Activated CD4-positive, alpha-beta memory T cell treated with anti-CD3 and anti-CD28 coated beads, Interleukin-2, amount 10 ng/mL, durations not matched to agents 7 days and 5 days (primary cell): ENCODE measurements at regions not wholly inside any gene's neighbourhood (a gene's known extent, or its start where the extent isn't known, plus 50 kb on each side); places are given as distances from the start of the nearest gene placed in this dataset.
"Not testable (repeated sequence)": the region's sequence is repeated elsewhere in the genome, so short reads cannot be mapped to it uniquely, and the experiment has no call there.

Experiments used
- CTCF ChIA-PET: fragments of 350-600 bp; sonication (Branson Sonifier 250); formaldehyde crosslinking; loops from one replicate; lab custom pipeline; 2021; ENCODE audit warnings: antibody characterized with exemption, inconsistent platforms; lab: Charles Lee
- POLR2A ChIA-PET: fragments of 350-600 bp; sonication (Branson Sonifier 250); formaldehyde crosslinking; loops from one replicate; lab custom pipeline; 2021; ENCODE audit warnings: antibody characterized with exemption; lab: Charles Lee
- DNase-seq: peaks from one replicate; pipeline ENCODE4 v3.0.0-alpha.2; 2020
- H3K27ac Mint-ChIP-seq: one replicate; pipeline ENCODE4 v1.8.0; 2021; ENCODE audit warnings: mild to moderate bottlenecking, mixed read lengths
- H3K27me3 Mint-ChIP-seq: one replicate; pipeline ENCODE4 v1.8.0; 2021; ENCODE audit warnings: mixed read lengths
- H3K36me3 Mint-ChIP-seq: one replicate; pipeline ENCODE4 v1.8.0; 2021; ENCODE audit warnings: low read depth, mixed read lengths
- H3K4me1 Mint-ChIP-seq: one replicate; pipeline ENCODE4 v1.8.0; 2021; ENCODE audit warnings: mixed read lengths
- H3K4me3 Mint-ChIP-seq: one replicate; pipeline ENCODE4 v1.8.0; 2021; ENCODE audit warnings: mild to moderate bottlenecking, mixed read lengths
- H3K9me3 Mint-ChIP-seq: one replicate; pipeline ENCODE4 v1.8.0; 2021; ENCODE audit warnings: mixed read lengths

DNA sequence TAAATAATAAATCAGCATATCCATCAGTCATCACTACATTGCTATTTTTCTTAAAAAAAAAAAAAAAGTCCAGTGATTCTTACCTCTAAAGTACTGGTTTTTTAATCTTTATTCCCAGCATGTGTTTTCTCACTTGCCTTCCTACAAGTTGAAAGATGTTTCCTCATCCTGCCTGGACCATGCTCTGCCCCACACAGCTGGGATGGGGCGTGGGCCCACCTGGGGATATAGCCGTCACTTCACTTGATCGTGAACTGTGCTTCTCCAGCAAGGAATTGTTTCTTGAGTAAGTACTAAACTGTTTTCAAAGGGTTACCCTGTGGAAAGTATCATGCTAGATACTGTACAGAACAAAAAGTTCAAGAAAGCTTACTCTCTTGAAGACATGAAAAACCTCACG is 212.6 kb upstream of the HTR1E start:
- no peak for DNase-seq
- Mint-ChIP-seq H3K27me3 (no peaks in the 10 kb centered on the region), H3K36me3 (no peaks in the 10 kb centered on the region), H3K4me1 (no peaks in the 10 kb centered on the region), H3K4me3 (no peak overlapping the region), H3K27ac (no peak overlapping the region), H3K9me3 (no peaks in the 10 kb centered on the region)
- ChIA-PET POLR2A (no interaction called here), CTCF (no interaction called here)

- Mint-ChIP-seq H3K4me3 (no peak overlapping the region), H3K9me3 (no peaks in the 10 kb centered on the region), H3K27me3 (no peaks in the 10 kb centered on the region), H3K27ac (no peak overlapping the region), H3K4me1 (no peaks in the 10 kb centered on the region), H3K36me3 (no peaks in the 10 kb centered on the region)
- no peak for DNase-seq
- CTCF ChIA-PET: no interaction called here
- POLR2A ChIA-PET: no interaction called here
Observed at GRCh38 chr6:86723729-86724128, 213.6 kb upstream of the HTR1E start.

DNA sequence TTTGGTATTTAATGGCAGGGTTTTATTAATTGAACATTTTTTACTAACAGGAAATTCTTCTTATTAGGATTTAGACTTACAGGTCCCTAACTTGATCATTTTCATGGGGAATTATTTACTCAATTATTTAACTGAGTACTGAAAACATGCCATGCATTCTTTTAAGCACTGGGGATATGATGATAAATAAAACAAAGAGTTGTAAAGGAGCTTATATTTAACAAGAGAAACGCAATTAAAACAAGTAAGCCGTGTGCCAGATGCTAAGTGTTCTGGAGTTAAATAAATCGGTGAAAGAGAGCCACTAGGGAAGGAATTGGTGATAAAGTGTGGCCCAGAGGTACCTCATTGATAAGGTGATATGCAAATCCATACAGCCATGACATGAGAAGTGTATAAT is 214.2 kb upstream of the HTR1E start:
- H3K4me3 Mint-ChIP-seq: no peak overlapping the region

DNA sequence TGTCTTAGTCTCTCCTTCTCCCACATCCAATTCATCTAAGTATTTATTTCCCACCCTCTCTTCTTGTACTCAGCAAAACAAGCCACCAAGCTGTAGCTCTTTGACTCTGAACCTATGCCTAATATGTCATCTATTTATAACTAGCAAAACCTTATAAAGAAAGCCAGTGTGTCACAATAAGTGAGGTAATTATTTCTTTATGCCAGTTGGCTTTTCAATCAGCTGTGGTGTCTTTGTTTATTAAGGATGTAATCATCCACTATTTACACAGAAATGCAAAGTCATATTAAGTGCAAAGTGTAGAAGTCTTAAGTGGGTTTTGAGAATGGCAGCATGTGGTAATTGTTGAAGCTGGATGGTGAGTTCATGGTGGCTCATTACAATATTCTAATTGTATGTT is 215.2 kb upstream of the HTR1E start:
- Mint-ChIP-seq H3K4me3 (no peak overlapping the region), H3K9me3 (no peaks in the 10 kb centered on the region), H3K27ac (no peak overlapping the region), H3K4me1 (no peaks in the 10 kb centered on the region), H3K27me3 (no peaks in the 10 kb centered on the region), H3K36me3 (no peaks in the 10 kb centered on the region)
- CTCF ChIA-PET: no interaction called here
- DNase-seq: no peak
- POLR2A ChIA-PET: no interaction called here

More for the DNA sequence above, 214.2 kb upstream of the HTR1E start:
- Mint-ChIP-seq H3K27me3 (no peaks in the 10 kb centered on the region), H3K27ac (no peak overlapping the region), H3K36me3 (no peaks in the 10 kb centered on the region), H3K9me3 (no peaks in the 10 kb centered on the region), H3K4me1 (no peaks in the 10 kb centered on the region)
- POLR2A ChIA-PET: no interaction called here
- CTCF ChIA-PET: no interaction called here
- DNase-seq: no peak

DNA sequence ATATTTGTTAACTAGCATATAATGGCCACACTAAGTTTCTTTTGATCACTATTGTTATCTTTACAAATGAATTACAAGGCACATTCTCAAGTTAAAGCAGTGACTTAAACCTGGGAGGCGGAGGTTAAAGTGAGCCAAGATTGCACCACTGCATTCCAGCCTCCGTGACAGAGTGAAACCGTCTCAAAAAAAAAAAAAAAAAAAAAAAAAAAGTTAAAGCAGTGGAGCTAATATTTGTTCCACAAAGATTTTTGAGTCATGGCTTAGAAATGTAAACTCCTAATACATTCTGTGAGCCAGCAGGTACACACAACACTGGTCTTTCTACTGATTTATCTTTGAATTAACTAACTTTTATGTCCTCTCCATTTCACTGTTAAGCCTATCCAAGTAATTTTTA is 221.7 kb upstream of the HTR1E start:
- Mint-ChIP-seq H3K27me3 (no peaks in the 10 kb centered on the region), H3K4me3 (no peak overlapping the region), H3K4me1 (no peaks in the 10 kb centered on the region), H3K36me3 (no peaks in the 10 kb centered on the region), H3K27ac (no peak overlapping the region), H3K9me3 (no peaks in the 10 kb centered on the region)
- CTCF ChIA-PET: no interaction called here
- POLR2A ChIA-PET: no interaction called here
- no peak for DNase-seq

DNA sequence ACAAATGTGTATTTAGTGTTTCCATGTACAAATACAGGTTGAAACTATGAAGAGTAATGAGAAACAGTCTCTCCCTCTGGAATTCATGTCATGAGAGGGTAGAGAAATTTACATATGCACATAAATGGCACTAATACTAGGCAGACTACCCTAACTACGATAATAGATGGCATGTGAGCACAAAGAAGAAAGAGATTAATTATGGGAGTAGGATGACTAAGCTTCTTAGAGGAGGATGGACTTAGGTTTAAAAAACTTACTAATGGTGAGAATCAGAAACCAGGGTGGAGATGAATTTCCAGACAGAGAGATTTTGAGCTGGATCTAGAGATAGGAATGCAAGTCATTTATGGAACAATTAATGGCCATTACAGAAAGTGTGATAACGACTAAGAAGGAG is 225.3 kb upstream of the HTR1E start:
- no peak overlapping the region for H3K27ac Mint-ChIP-seq
- H3K36me3 Mint-ChIP-seq: no peaks in the 10 kb centered on the region
- H3K27me3 Mint-ChIP-seq: no peaks in the 10 kb centered on the region
- DNase-seq: no peak
- no peaks in the 10 kb centered on the region for H3K9me3 Mint-ChIP-seq
- H3K4me1 Mint-ChIP-seq: no peaks in the 10 kb centered on the region
- H3K4me3 Mint-ChIP-seq: no peak overlapping the region
- POLR2A ChIA-PET: no interaction called here
- CTCF ChIA-PET: no interaction called here

GRCh38 chr6:86707545-86708120 is 229.7 kb upstream of the HTR1E start:
- no peak for DNase-seq
- H3K27ac Mint-ChIP-seq: no peak overlapping the region
- H3K4me3 Mint-ChIP-seq: no peak overlapping the region
- CTCF ChIA-PET: no interaction called here
- no peaks in the 10 kb centered on the region for H3K4me1 Mint-ChIP-seq
- H3K9me3 Mint-ChIP-seq: peaks cover 3% of the 10 kb centered on the region
- H3K27me3 Mint-ChIP-seq: no peaks in the 10 kb centered on the region
- POLR2A ChIA-PET: no interaction called here
- no peaks in the 10 kb centered on the region for H3K36me3 Mint-ChIP-seq

DNA sequence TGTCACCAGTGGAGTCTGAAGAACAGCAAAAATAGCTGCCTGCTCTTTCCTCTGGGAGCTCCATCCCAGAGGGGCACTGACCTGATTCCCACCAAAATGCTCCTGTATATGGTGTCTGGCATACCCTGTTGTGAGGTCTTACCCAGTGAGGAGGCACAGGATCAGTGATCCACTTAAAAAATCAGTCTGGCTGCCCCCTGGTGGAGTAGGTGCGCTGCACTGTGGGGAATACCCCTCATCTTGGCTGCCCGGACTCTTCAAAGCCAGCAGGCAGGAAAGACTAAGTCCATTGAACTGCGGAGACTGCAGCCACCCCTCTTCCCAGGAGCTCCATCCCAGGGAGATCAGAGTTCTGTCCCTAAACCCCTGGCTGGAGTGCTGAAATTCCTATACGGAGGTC is 230.9 kb upstream of the HTR1E start:
- H3K36me3 Mint-ChIP-seq: no peaks in the 10 kb centered on the region
- H3K27ac Mint-ChIP-seq: no peak overlapping the region
- no peak overlapping the region for H3K4me3 Mint-ChIP-seq
- DNase-seq: no peak
- CTCF ChIA-PET: no interaction called here
- POLR2A ChIA-PET: no interaction called here
- H3K9me3 Mint-ChIP-seq: peaks cover 3% of the 10 kb centered on the region
- H3K4me1 Mint-ChIP-seq: no peaks in the 10 kb centered on the region
- no peaks in the 10 kb centered on the region for H3K27me3 Mint-ChIP-seq

GRCh38 chr6:86701228-86701627 is 236.1 kb upstream of the HTR1E start:
- H3K4me3 Mint-ChIP-seq, H3K27me3 Mint-ChIP-seq, POLR2A ChIA-PET, H3K4me1 Mint-ChIP-seq, H3K27ac Mint-ChIP-seq, CTCF ChIA-PET, H3K9me3 Mint-ChIP-seq, DNase-seq, H3K36me3 Mint-ChIP-seq: not testable (repeated sequence)

DNA sequence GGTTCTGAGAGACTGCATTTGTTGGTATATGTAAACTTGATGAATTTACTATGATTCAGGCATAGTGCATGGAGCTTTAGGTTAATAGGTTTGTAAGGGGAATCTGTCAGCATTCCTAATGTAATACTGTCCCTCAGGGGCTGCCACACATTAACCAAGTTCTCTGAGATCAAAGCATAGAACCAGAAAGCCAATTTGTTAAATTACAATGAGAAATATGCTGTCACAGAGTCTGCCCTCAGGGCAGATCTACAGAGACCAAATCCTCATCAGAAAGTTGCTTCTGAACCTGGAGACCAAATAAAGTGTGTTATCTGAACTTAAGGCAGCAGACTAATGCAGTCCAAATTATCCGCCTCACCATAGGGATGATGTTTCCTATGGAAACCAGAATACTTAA is 250.8 kb upstream of the HTR1E start:
- H3K27me3 Mint-ChIP-seq: no peaks in the 10 kb centered on the region
- H3K4me1 Mint-ChIP-seq: no peaks in the 10 kb centered on the region
- H3K36me3 Mint-ChIP-seq: no peaks in the 10 kb centered on the region
- POLR2A ChIA-PET: no interaction called here
- H3K9me3 Mint-ChIP-seq: peaks cover 9% of the 10 kb centered on the region
- CTCF ChIA-PET: no interaction called here
- DNase-seq: no peak
- H3K4me3 Mint-ChIP-seq: no peak overlapping the region
- H3K27ac Mint-ChIP-seq: no peak overlapping the region

- Mint-ChIP-seq H3K4me1 (no peaks in the 10 kb centered on the region), H3K27me3 (no peaks in the 10 kb centered on the region), H3K27ac (no peak overlapping the region), H3K9me3 (peaks cover 15% of the 10 kb centered on the region), H3K4me3 (no peak overlapping the region), H3K36me3 (no peaks in the 10 kb centered on the region)
- DNase-seq: no peak
- ChIA-PET CTCF (no interaction called here), POLR2A (no interaction called here)
Observed at GRCh38 chr6:86685230-86685797, 252.0 kb upstream of the HTR1E start.

- DNase-seq: no peak
- Mint-ChIP-seq H3K9me3 (peaks cover 15% of the 10 kb centered on the region), H3K27me3 (no peaks in the 10 kb centered on the region), H3K27ac (no peak overlapping the region), H3K4me1 (no peaks in the 10 kb centered on the region), H3K36me3 (no peaks in the 10 kb centered on the region), H3K4me3 (no peak overlapping the region)
- POLR2A ChIA-PET: no interaction called here
- CTCF ChIA-PET: no interaction called here
Observed at GRCh38 chr6:86683132-86683908, 254.0 kb upstream of the HTR1E start.

DNA sequence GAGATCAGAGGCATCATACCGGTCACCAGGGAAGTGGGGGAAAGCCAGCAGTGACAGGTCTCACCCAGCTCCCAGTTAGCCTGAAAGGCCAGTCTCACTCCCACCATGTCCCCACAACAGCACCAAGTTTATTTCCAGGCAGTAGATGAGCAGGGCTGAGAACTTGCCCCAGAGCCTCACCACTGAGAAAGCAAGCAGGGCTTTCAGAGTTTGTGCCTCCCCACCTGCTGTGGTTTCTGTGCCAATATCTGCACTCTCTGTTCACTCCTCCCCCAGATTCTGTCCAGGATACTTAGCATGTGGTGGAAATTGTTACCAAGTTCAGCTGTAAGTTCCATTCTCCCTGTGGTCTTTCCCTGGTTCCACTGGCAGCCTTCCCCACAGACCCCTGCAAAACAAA is 255.0 kb upstream of the HTR1E start:
- DNase-seq: no peak
- Mint-ChIP-seq H3K36me3 (no peaks in the 10 kb centered on the region), H3K27me3 (no peaks in the 10 kb centered on the region), H3K4me1 (no peaks in the 10 kb centered on the region), H3K27ac (no peak overlapping the region), H3K4me3 (no peak overlapping the region), H3K9me3 (peaks cover 15% of the 10 kb centered on the region)
- CTCF ChIA-PET: no interaction called here
- POLR2A ChIA-PET: no interaction called here

GRCh38 chr6:86681140-86681539 is 256.2 kb upstream of the HTR1E start:
- H3K36me3 Mint-ChIP-seq, H3K4me1 Mint-ChIP-seq, H3K27me3 Mint-ChIP-seq, H3K27ac Mint-ChIP-seq, H3K4me3 Mint-ChIP-seq, POLR2A ChIA-PET, DNase-seq, CTCF ChIA-PET: not testable (repeated sequence)
- H3K9me3 Mint-ChIP-seq: peaks cover 18% of the 10 kb centered on the region
